ENCODE measurements at regions not wholly inside any gene's neighbourhood (a gene's known extent, or its start where the extent isn't known, plus 50 kb on each side); places are given as distances from the start of the nearest gene placed in this dataset.

GRCh38 chr10:65518379-65518778 is 1407.5 kb upstream of the LRRTM3 start:
- no peak for DNase-seq (ENCODE audit: low read depth)

- no peak for DNase-seq (ENCODE audit: low read depth)
These were observed 1396.8 kb upstream of the LRRTM3 start for GRCh38 chr10:65528986-65529385.

GRCh38 chr10:65531545-65531944 is 1394.3 kb upstream of the LRRTM3 start:
- DNase-seq (ENCODE audit: low read depth), result no peak

GRCh38 chr10:65534771-65535170 is 1391.1 kb upstream of the LRRTM3 start:
- no peak for DNase-seq (ENCODE audit: low read depth)

GRCh38 chr10:65544756-65545155 is 1381.1 kb upstream of the LRRTM3 start:
- DNase-seq (ENCODE audit: low read depth), result no peak

GRCh38 chr10:65548001-65548400 is 1377.8 kb upstream of the LRRTM3 start:
- DNase-seq (ENCODE audit: low read depth), result no peak

- no peak for DNase-seq (ENCODE audit: low read depth)
These were observed 1375.1 kb upstream of the LRRTM3 start for GRCh38 chr10:65550761-65551160.

- no peak for DNase-seq (ENCODE audit: low read depth)
These were observed 1370.6 kb upstream of the LRRTM3 start for GRCh38 chr10:65555192-65555591.

- no peak for DNase-seq (ENCODE audit: low read depth)
These were observed 1369.8 kb upstream of the LRRTM3 start for GRCh38 chr10:65556006-65556405.

- no peak for DNase-seq (ENCODE audit: low read depth)
These were observed 1366.5 kb upstream of the LRRTM3 start for GRCh38 chr10:65559369-65559768.

GRCh38 chr10:65565246-65565645 is 1360.6 kb upstream of the LRRTM3 start:
- no peak for DNase-seq (ENCODE audit: low read depth)

GRCh38 chr10:65566906-65567305 is 1358.9 kb upstream of the LRRTM3 start:
- DNase-seq (ENCODE audit: low read depth), result no peak

GRCh38 chr10:65570143-65571010 is 1355.5 kb upstream of the LRRTM3 start:
- DNase-seq (ENCODE audit: low read depth), result no peak

GRCh38 chr10:65571011-65571570 is 1354.7 kb upstream of the LRRTM3 start:
- no peak for DNase-seq (ENCODE audit: low read depth)

GRCh38 chr10:65581426-65582026 is 1344.3 kb upstream of the LRRTM3 start:
- DNase-seq (ENCODE audit: low read depth), result no peak

GRCh38 chr10:65602182-65602865 is 1323.5 kb upstream of the LRRTM3 start:
- DNase-seq (ENCODE audit: low read depth), result no peak

- DNase-seq (ENCODE audit: low read depth), result no peak
These were observed 1314.2 kb upstream of the LRRTM3 start for GRCh38 chr10:65611592-65611991.

- DNase-seq (ENCODE audit: low read depth), result no peak
These were observed 1310.8 kb upstream of the LRRTM3 start for GRCh38 chr10:65614956-65615565.

- DNase-seq (ENCODE audit: low read depth), result no peak
These were observed 1307.7 kb upstream of the LRRTM3 start for GRCh38 chr10:65618126-65618525.

- no peak for DNase-seq (ENCODE audit: low read depth)
These were observed 1305.3 kb upstream of the LRRTM3 start for GRCh38 chr10:65620404-65621048.

- DNase-seq (ENCODE audit: low read depth), result no peak
These were observed 1303.2 kb upstream of the LRRTM3 start for GRCh38 chr10:65622608-65623007.
